ENCODE measurements at regions not wholly inside any gene's neighbourhood (a gene's known extent, or its start where the extent isn't known, plus 50 kb on each side); places are given as distances from the start of the nearest gene placed in this dataset.
A peak's percentile ranks its signal among the peaks of the same experiment; 100 is the strongest.
"Not testable (repeated sequence)": the region's sequence is repeated elsewhere in the genome, so short reads cannot be mapped to it uniquely, and the experiment has no call there.

GRCh38 chr1:120357046-120357445 lies 57.8 kb upstream of the NBPF8 start:
- peak in 1 of 3 experiments; percentile 23 for DNase-seq (ENCODE audit: low read depth in 2 of 3, low spot score in 2 of 3)

DNA sequence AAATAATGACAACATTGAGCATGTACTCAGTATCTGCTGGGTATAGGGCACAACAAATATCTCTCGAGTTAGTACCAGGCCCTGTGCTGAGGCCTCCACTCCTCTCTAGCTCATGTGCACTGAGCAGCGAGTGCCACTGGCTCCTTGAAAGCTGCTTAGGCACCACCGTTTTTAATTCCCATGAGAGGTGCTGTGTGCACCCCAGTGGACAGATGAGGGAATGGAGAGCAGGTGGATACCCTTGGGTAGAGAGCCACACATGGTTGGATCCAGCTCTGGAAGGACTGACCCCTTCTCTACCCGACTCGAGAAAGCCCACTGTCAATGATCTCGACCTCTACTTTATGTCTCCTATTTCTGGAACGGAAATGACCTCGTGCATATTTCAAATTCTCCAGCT lies 58.7 kb upstream of the NBPF8 start:
- not testable (repeated sequence) for DNase-seq (ENCODE audit: low read depth in 2 of 3, low spot score in 2 of 3)

DNA sequence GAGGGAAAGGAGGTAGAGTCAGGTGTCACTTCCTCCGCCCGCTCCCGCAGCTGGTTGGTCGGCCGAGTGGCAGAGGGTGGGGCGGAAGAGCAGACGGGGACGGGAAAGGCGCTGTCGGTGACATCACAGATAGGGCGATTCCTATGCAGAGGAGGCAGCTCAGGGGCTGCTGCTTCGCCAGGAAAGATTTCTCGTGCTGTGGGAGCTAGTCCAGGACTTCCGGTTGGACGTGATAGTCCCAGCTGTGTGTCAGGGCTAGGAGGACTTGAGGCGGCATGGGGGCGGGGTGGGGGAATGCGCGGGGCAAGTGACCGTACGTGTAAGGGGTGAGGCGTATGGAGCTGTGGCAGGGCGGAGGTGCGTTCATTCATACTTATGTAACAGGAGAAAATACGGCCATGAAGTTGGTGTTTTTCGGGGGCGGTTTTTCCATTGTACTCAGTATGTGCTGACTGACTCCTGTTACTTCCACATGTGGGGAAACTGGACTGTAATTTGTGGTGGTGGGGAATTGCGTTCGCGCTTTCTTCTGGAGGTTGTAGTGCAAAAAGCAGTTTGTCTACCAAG lies 60.1 kb upstream of the NBPF8 start:
- peak in 1 of 3 experiments; percentile 16 for DNase-seq (ENCODE audit: low read depth in 2 of 3, low spot score in 2 of 3)

DNA sequence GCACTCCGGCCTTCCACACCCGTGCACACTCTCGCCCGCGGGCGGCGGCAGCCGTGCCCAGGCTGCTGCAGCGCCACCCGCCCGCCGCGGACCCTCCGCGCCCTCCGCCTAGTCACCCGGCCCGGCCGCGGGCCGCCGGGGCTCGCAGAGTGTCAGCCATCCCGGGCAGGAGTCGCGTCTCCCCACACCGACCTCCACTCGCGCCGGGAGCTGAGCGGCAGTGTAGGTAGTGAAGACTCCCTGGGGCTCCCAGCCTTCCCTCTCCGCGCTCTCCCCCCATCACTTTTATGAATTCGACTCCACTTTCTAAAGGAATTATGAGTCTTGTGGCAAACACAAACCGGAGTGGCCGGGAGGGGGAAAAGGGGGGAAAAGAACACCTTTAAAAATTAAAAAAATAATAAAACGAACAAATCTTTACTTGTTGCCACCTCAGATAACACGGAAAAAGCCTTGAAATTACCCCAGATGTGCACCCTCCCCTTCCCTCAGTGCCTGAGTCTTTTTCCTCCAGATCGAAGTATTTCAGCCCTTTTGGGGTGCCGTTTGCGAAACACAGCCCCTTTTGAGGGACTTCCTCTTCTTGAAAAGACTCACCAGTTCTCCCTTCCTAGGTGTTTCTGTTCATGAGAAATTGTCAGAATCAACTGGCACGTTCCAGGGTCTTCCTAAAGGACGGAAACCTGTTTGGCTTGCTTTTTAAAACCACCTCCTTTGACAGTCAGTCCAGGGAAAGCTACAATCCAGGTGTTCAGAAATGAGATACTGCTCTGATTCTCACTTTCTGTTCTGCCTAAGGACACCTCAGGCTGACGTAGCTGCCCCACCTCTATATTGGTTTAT lies 72.4 kb upstream of the NBPF8 start:
- DNase-seq (ENCODE audit: low read depth in 2 of 3, low spot score in 2 of 3) = not testable (repeated sequence)

DNA sequence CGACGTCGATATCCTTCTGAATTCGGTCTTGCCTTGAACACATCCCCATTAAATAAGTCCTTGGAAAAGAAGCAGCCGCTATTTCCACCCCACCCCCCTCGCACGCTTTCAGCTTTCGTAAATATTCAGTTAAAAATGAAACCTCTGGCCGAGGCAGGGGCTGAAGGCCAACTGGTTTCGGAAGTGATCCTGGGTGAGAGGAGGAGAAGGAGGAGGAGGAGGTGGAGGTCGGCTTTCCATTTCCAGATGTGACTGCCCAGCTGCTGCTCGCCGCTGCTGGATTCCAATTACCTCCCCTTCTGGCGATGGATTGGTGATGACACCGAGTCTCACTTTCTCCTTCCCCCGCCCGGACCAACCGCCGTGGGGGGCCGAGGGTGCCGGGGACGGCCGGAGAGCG lies 73.1 kb upstream of the NBPF8 start:
- DNase-seq (ENCODE audit: low read depth in 2 of 3, low spot score in 2 of 3) = peak in 2 of 3 experiments; percentile 0 to 1

DNA sequence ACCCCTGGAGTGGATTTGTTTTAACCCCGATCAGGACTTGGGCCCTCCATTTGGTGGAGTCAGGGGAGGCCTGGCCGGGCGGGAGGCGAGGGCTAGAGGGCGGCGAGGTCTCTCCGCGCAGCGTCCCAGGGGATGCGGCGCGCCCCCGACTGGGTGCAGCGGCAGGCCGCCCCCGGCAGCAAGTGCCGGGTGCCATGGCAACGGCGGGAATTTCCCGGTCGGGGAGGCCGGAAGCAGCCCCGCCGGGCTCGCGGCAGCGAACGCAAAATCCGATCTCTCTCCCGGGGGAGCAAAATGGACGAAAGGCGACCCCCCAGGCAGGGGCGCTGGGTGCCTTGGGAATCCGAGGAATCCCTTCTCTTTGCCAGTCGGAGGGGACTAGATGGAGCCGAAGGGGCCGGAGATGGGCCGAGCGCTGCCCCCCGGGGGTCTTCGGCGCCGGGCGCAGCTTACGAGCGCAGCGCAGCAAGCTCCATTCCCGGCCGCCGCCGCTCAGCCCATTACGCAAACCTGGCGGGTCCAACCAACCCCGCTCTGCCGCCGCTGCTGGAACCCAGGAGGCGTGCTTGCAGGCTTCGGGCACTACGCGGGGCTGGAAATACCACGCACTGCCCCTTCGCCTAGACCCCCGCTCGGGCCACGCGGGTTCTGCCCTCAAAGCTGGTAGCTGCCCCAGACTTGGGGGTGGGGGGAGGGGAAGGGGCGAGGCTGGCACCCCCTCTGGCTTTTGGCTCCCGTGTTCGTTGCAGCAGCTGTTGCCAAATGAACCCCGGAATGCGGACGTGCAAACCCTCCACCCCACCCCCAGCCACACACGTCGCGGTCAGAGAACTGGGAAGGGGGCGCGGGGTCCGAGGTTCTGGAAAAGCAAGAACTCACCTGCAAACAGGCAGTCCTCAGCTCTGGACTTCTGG lies 73.7 kb upstream of the NBPF8 start:
- DNase-seq (ENCODE audit: low read depth in 2 of 3, low spot score in 2 of 3) = peak; percentile 1 to 28 (median 10)

DNA sequence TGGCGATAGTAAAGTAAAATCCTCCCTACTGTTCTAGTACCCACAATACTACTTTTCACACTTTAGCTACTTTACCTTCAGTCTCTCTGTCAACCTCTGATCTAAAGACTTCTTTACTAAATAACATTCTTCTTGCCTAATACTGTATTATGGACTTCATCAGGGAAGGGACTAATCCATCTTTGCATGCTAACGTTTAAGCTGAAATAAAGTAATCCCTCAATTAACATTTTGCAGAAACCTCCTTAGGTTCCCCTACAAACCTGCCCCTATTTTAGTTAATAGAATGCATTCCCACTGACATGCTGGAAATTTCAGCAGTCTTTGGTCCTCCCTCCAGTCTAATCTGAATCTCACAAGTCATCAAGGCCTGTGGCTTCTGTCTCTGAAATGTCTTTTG lies 99.1 kb upstream of the NBPF8 start:
- not testable (repeated sequence) for DNase-seq (ENCODE audit: low read depth in 2 of 3, low spot score in 2 of 3)

- DNase-seq (ENCODE audit: low read depth in 2 of 3, low spot score in 2 of 3) = not testable (repeated sequence)
Measured at GRCh38 chr1:120311930-120312329, 102.9 kb upstream of the NBPF8 start.

GRCh38 chr1:120308940-120309578 lies 105.8 kb upstream of the NBPF8 start:
- not testable (repeated sequence) for DNase-seq (ENCODE audit: low read depth in 2 of 3, low spot score in 2 of 3)

DNA sequence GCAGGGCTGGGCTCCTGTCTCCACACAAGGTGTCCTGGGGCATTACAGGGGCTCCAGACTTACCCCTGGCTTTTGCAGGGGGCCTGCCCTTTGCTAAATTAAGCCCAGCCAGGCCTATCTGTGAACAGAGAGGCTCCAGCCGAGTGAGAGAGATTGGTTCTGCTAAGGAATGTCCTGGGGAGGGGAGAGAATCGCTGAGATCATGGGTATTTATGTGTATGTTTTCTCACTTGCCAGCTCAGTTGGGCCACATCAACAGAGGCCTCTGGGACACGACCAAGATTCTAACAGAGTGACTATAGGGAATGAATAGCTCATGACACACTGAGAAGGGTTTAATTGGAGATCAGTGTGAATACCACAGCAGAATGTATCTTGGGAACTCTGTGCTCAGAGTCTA lies 109.8 kb upstream of the NBPF8 start:
- DNase-seq (ENCODE audit: low read depth in 2 of 3, low spot score in 2 of 3) = not testable (repeated sequence)

- DNase-seq (ENCODE audit: low read depth in 2 of 3, low spot score in 2 of 3) = not testable (repeated sequence)
Measured at GRCh38 chr1:120304341-120304740, 110.5 kb upstream of the NBPF8 start.

DNA sequence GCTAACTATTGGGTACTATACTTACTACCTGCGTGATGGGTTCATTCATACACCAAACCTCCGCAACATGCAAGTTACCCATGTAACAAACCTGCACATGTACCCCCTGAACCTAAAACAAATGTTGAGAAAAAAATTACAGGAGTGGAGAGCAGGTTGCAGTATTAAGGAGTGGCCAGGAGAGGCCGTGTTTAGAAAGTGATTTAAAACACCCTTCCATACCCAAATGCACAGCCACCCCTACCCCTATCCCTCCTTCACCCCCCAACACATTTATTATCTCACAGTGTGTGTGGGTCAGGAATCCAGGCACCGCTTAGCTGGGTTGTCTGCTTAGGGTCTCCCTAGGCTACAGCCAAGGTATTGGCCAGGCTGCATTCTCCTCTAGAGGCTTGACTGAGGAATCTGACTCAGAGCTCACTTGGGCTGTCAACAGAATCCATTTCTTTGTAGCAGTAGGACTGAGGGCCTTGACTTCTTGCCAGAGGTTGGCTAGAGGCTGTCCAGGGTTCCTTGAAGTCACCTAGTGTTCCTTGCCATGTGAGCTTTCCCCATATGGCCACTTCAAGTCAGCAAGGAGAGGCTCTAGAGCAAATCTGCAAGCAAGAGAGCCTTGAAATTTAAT lies 115.3 kb upstream of the NBPF8 start:
- not testable (repeated sequence) for DNase-seq (ENCODE audit: low read depth in 2 of 3, low spot score in 2 of 3)

DNA sequence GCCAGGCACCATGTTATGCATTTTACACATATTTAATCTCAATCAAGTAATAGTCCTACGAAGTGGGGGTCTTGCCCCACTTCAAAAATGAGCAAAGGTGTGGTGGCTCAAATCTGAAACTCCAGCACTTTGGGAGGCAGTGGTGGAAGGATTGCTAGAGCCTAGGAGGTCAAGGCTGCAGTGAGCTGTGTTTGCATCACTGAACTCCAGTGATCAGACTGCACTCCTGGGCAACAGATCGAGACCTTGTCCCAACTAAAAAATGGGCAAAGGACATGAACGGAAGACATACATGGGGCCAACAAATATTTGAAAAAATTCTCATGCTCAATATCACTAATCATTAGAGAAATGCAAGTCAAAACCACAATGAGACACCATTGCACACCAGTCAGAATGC lies 116.3 kb upstream of the NBPF8 start:
- not testable (repeated sequence) for DNase-seq (ENCODE audit: low read depth in 2 of 3, low spot score in 2 of 3)

GRCh38 chr1:120297345-120297953 lies 117.4 kb upstream of the NBPF8 start:
- not testable (repeated sequence) for DNase-seq (ENCODE audit: low read depth in 2 of 3, low spot score in 2 of 3)

- not testable (repeated sequence) for DNase-seq (ENCODE audit: low read depth in 2 of 3, low spot score in 2 of 3)
Measured at GRCh38 chr1:120290105-120290504, 113.8 kb upstream of the SEC22B start.

- DNase-seq (ENCODE audit: low read depth in 2 of 3, low spot score in 2 of 3) = not testable (repeated sequence)
Measured at GRCh38 chr1:120289601-120290074, 113.3 kb upstream of the SEC22B start.

DNA sequence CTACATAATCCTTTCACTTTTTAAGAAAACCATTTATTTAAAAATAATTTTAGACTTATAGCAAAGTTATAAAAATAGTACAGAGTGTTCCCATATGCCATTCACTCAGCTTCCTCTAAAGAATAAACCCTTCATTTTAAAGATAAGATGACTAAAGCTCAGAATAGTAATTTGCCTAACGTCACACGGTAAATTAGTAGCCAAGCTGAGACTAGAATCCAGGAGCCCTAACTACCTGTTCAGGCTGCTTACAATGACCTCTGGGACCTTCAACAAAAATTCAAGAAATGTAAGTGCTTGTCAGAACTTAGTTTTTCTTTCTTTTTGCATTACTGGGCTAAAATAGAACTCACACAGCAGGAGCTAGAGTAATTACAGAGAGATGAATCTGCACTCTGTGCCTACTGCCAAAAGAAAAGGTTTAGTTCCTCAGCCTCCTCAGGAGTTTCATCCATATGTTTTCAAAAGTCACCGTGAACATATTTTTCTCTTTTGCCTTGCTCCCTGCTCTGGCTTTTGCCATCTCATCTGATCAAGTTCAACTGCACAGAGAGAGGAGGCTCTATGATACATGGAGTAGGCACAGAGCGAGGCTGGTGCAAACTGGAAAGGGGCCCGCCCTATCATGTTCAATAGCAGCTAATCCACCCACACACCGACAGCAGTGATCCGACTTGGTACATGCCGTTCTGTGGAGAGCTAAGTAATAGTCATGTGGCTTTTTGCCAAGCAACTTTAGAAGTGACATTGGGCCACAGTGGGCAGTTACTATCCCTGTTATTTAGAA lies 112.7 kb upstream of the SEC22B start:
- not testable (repeated sequence) for DNase-seq (ENCODE audit: low read depth in 2 of 3, low spot score in 2 of 3)

- not testable (repeated sequence) for DNase-seq (ENCODE audit: low read depth in 2 of 3, low spot score in 2 of 3)
Measured at GRCh38 chr1:120288167-120288566, 111.8 kb upstream of the SEC22B start.
